ENCODE measurements at regions not wholly inside any gene's neighbourhood (a gene's known extent, or its start where the extent isn't known, plus 50 kb on each side); places are given as distances from the start of the nearest gene placed in this dataset.

- no peak for DNase-seq (ENCODE audit: low read depth in 3 of 3)
Measured at GRCh38 chr22:49437356-49437755, 390.3 kb downstream of the BRD1 start.

- DNase-seq (ENCODE audit: low read depth in 3 of 3): no peak
Measured at GRCh38 chr22:49436056-49436455, 391.6 kb downstream of the BRD1 start.

GRCh38 chr22:49435596-49435995 is 392.1 kb downstream of the BRD1 start:
- no peak for DNase-seq (ENCODE audit: low read depth in 3 of 3)

- no peak for DNase-seq (ENCODE audit: low read depth in 3 of 3)
Measured at GRCh38 chr22:49433717-49434611, 393.7 kb downstream of the BRD1 start.

- DNase-seq (ENCODE audit: low read depth in 3 of 3): no peak
Measured at GRCh38 chr22:49432897-49433443, 394.7 kb downstream of the BRD1 start.

GRCh38 chr22:49432211-49432896 is 395.3 kb downstream of the BRD1 start:
- DNase-seq (ENCODE audit: low read depth in 3 of 3): no peak

GRCh38 chr22:49431551-49431950 is 396.1 kb downstream of the BRD1 start:
- DNase-seq (ENCODE audit: low read depth in 3 of 3): no peak

- DNase-seq (ENCODE audit: low read depth in 3 of 3): no peak
Measured at GRCh38 chr22:49429066-49429465, 398.6 kb downstream of the BRD1 start.

- DNase-seq (ENCODE audit: low read depth in 3 of 3): no peak
Measured at GRCh38 chr22:49427941-49428340, 399.7 kb downstream of the BRD1 start.

GRCh38 chr22:49427341-49427740 is 400.3 kb downstream of the BRD1 start:
- DNase-seq (ENCODE audit: low read depth in 3 of 3): no peak

- no peak for DNase-seq (ENCODE audit: low read depth in 3 of 3)
Measured at GRCh38 chr22:49426618-49427266, 400.9 kb downstream of the BRD1 start.

- no peak for DNase-seq (ENCODE audit: low read depth in 3 of 3)
Measured at GRCh38 chr22:49426098-49426497, 401.6 kb downstream of the BRD1 start.

GRCh38 chr22:49425356-49425755 is 402.3 kb downstream of the BRD1 start:
- no peak for DNase-seq (ENCODE audit: low read depth in 3 of 3)

- no peak for DNase-seq (ENCODE audit: low read depth in 3 of 3)
Measured at GRCh38 chr22:49424893-49425270, 402.8 kb downstream of the BRD1 start.

- no peak for DNase-seq (ENCODE audit: low read depth in 3 of 3)
Measured at GRCh38 chr22:49423125-49423650, 404.5 kb downstream of the BRD1 start.

GRCh38 chr22:49422701-49423100 is 405.0 kb downstream of the BRD1 start:
- DNase-seq (ENCODE audit: low read depth in 3 of 3): no peak

GRCh38 chr22:49420651-49421050 is 407.0 kb downstream of the BRD1 start:
- no peak for DNase-seq (ENCODE audit: low read depth in 3 of 3)

- DNase-seq (ENCODE audit: low read depth in 3 of 3): no peak
Measured at GRCh38 chr22:49419661-49420060, 408.0 kb downstream of the BRD1 start.

- DNase-seq (ENCODE audit: low read depth in 3 of 3): no peak
Measured at GRCh38 chr22:49418943-49419342, 408.7 kb downstream of the BRD1 start.

GRCh38 chr22:49418341-49418894 is 409.3 kb downstream of the BRD1 start:
- DNase-seq (ENCODE audit: low read depth in 3 of 3): no peak

GRCh38 chr22:49417833-49418232 is 409.8 kb downstream of the BRD1 start:
- DNase-seq (ENCODE audit: low read depth in 3 of 3): no peak

GRCh38 chr22:49417326-49417725 is 410.3 kb downstream of the BRD1 start:
- DNase-seq (ENCODE audit: low read depth in 3 of 3): no peak

Data from stimulated activated CD4-positive, alpha-beta T cell treated with anti-CD3 and anti-CD28 coated beads, TNF-alpha, amount 100 ng/mL, for 48 hours (primary cell).